Smooth muscle cell (in vitro differentiated cells): ENCODE measurements at regions not wholly inside any gene's neighbourhood (a gene's known extent, or its start where the extent isn't known, plus 50 kb on each side); places are given as distances from the start of the nearest gene placed in this dataset.
A peak's percentile ranks its signal among the peaks of the same experiment; 100 is the strongest.

Source experiments
- DNase-seq: peaks from one replicate; lab custom pipeline; 2025; ENCODE audit not compliant: unreplicated experiment; lab: John Stamatoyannopoulos, UW
- H2AFZ ChIP-seq: fragments of 200-600 bp; sonication (generic); 2 replicates; pipeline ENCODE4 v1.6.0; 2016; ENCODE audit warnings: antibody characterized with exemption, low read depth, mild to moderate bottlenecking
- H3F3A ChIP-seq: fragments of 200-600 bp; sonication (generic); 2 replicates; pipeline ENCODE4 v1.6.0; 2017; ENCODE audit warnings: antibody characterized with exemption, low read depth
- H3K27ac ChIP-seq: fragments of 200-600 bp; sonication (generic); 2 replicates; pipeline ENCODE4 v1.5.1; 2016; ENCODE audit warnings: low read depth, mild to moderate bottlenecking
- H3K27me3 ChIP-seq: fragments of 200-600 bp; sonication (generic); 2 replicates; pipeline ENCODE4 v1.6.1; 2016; ENCODE audit warnings: low read depth, mild to moderate bottlenecking
- H3K36me3 ChIP-seq: fragments of 200-600 bp; sonication (generic); 2 replicates; pipeline ENCODE4 v1.5.1; 2016; ENCODE audit warnings: low read depth
- H3K4me1 ChIP-seq: fragments of 200-600 bp; sonication (generic); 2 replicates; pipeline ENCODE4 v1.5.1; 2016; ENCODE audit warnings: low read depth
- H3K4me2 ChIP-seq: fragments of 200-600 bp; sonication (generic); 2 replicates; pipeline ENCODE4 v1.6.0; 2016; ENCODE audit warnings: mild to moderate bottlenecking
- H3K4me3 ChIP-seq: fragments of 200-600 bp; sonication (generic); 2 replicates; pipeline ENCODE4 v1.5.1; 2016; ENCODE audit warnings: mild to moderate bottlenecking
- H3K79me2 ChIP-seq: fragments of 200-600 bp; sonication (generic); 2 replicates; pipeline ENCODE4 v1.6.0; 2016; ENCODE audit warnings: low read depth, mild to moderate bottlenecking
- H3K9ac ChIP-seq: fragments of 200-600 bp; sonication (generic); 2 replicates; pipeline ENCODE4 v1.6.0; 2016; ENCODE audit warnings: low read depth
- H3K9me3 ChIP-seq: fragments of 200-600 bp; sonication (generic); replicated peaks from 2 replicates; pipeline ENCODE4 v1.5.1; 2016; ENCODE audit warnings: low read depth
- H4K20me1 ChIP-seq: fragments of 200-600 bp; sonication (generic); 2 replicates; pipeline ENCODE4 v1.6.0; 2016; ENCODE audit warnings: low read depth
- CTCF ChIP-seq: fragments of 200-600 bp; sonication (generic); IDR thresholded peaks from 2 replicates; pipeline ENCODE4 v1.5.1; 2017; ENCODE audit warnings: borderline replicate concordance, mild to moderate bottlenecking, antibody characterized with exemption; ENCODE audit not compliant: insufficient read depth, poor library complexity, severe bottlenecking
- whole genome bisulfite sequencing: methylation state at CpG from one replicate; pipeline ENCODE4 v1.1.7; 2016; ENCODE audit warnings: low lambda C conversion rate; 5-methylcytosine and 5-hydroxymethylcytosine counted together

- H3K27me3 ChIP-seq: peaks cover 35% of the 10 kb centered on the region
- no peaks in the 10 kb centered on the region for H3K4me1 ChIP-seq
- H3K36me3 ChIP-seq: no peaks in the 10 kb centered on the region
- TF ChIP-seq CTCF: no peak
- no peaks in the 10 kb centered on the region for H3K9me3 ChIP-seq
- no peaks in the 10 kb centered on the region for H3F3A ChIP-seq
- H3K4me2 ChIP-seq: no peak overlapping the region
- H4K20me1 ChIP-seq: no peaks in the 10 kb centered on the region
- no peak overlapping the region for H3K9ac ChIP-seq
- H3K27ac ChIP-seq: no peak overlapping the region
- no peak for DNase-seq
- H3K4me3 ChIP-seq: no peak overlapping the region
- 72% methylated on average over 16 of the region's 16 CpGs for whole genome bisulfite sequencing
- H3K79me2 ChIP-seq: no peaks in the 10 kb centered on the region
- no peak overlapping the region for H2AFZ ChIP-seq
Measured at GRCh38 chr1:30120245-30121000, 603.0 kb downstream of the MATN1 start.

DNA sequence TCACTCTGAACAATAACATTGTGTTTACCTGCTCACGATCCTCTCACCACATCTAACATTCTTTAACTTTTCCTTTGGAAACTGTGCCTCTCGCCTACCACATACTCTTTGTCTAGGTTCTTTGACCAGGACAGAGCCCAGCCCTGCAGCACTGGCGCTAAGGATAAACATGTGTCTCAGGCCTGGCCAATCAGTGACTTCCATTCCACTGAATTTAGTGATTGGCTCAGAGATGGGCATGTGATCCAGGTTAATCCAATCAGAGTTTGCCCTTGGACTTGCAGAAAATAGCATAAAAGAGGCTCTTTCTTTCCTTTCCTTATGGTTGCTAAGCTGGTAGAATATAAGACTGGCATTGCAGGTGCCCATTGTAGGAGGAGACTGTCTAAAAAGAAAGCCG is 605.7 kb downstream of the MATN1 start:
- H3K9me3 ChIP-seq: no peaks in the 10 kb centered on the region
- H3K27me3 ChIP-seq: peaks cover 23% of the 10 kb centered on the region
- 85% methylated on average over 4 of the region's 4 CpGs for WGBS
- H2AFZ ChIP-seq: no peak overlapping the region
- no peaks in the 10 kb centered on the region for H3K4me1 ChIP-seq
- no peak for DNase-seq
- no peaks in the 10 kb centered on the region for H3F3A ChIP-seq
- no peaks in the 10 kb centered on the region for H3K36me3 ChIP-seq
- no peaks in the 10 kb centered on the region for H4K20me1 ChIP-seq
- no peak for TF ChIP-seq CTCF
- no peaks in the 10 kb centered on the region for H3K79me2 ChIP-seq
- no peak overlapping the region for H3K4me3 ChIP-seq
- H3K9ac ChIP-seq: no peak overlapping the region
- H3K27ac ChIP-seq: no peak overlapping the region
- H3K4me2 ChIP-seq: no peak overlapping the region

DNA sequence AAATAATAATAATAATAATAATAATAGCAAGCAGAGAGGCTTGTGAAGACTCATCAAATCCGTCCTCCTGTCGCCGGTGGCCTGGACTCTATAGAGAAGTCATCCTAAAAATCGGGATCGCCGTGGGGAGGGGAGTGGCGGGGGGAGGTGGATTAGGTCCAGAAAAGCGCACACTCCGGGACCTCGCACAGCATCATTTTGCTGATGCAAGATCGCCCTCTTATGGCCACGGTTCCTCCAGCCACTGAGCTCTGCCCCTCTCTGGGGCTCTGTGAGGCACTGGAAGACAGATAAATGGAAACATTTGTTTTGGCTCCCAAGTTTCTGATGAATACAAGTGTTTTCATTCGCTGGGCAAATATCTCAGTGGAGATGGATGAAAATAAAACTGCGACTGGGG is 612.0 kb downstream of the MATN1 start:
- DNase-seq: no peak
- H3F3A ChIP-seq: no peaks in the 10 kb centered on the region
- no peaks in the 10 kb centered on the region for H3K4me1 ChIP-seq
- no peaks in the 10 kb centered on the region for H3K9me3 ChIP-seq
- H3K79me2 ChIP-seq: no peaks in the 10 kb centered on the region
- H3K27ac ChIP-seq: no peak overlapping the region
- TF ChIP-seq CTCF: peak; percentile 58
- WGBS: 8% methylated on average over 14 of the region's 14 CpGs
- no peak overlapping the region for H3K4me3 ChIP-seq
- no peak overlapping the region for H2AFZ ChIP-seq
- no peak overlapping the region for H3K9ac ChIP-seq
- H3K36me3 ChIP-seq: no peaks in the 10 kb centered on the region
- H3K4me2 ChIP-seq: no peak overlapping the region
- no peaks in the 10 kb centered on the region for H4K20me1 ChIP-seq
- H3K27me3 ChIP-seq: peaks cover 42% of the 10 kb centered on the region

DNA sequence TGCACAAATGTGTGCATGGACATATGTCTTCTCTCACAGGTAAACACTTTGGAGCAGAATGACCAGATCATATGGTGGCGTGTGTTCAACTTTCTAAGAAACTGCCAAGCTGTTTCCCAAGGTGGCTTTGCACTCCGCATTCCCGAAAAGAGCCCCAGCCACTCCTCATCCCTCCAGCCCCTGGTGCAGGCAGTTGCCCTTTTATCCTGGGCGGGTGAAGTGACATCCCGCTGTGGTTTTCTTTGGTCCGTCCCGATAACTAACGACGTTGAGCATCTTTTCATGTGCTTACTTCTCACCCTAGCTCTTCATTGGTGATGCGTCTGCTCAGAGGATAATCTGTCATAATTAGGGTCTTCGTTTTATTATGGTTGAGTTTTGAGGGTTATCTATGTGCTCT is 612.5 kb downstream of the MATN1 start:
- no peaks in the 10 kb centered on the region for H3K4me1 ChIP-seq
- H3K36me3 ChIP-seq: no peaks in the 10 kb centered on the region
- H3K9me3 ChIP-seq: no peaks in the 10 kb centered on the region
- 66% methylated on average over 11 of the region's 11 CpGs for WGBS
- no peak overlapping the region for H3K4me2 ChIP-seq
- H3F3A ChIP-seq: no peaks in the 10 kb centered on the region
- H3K79me2 ChIP-seq: no peaks in the 10 kb centered on the region
- peaks cover 48% of the 10 kb centered on the region for H3K27me3 ChIP-seq
- H3K27ac ChIP-seq: no peak overlapping the region
- TF ChIP-seq CTCF: no peak
- H2AFZ ChIP-seq: no peak overlapping the region
- DNase-seq: no peak
- no peak overlapping the region for H3K9ac ChIP-seq
- H3K4me3 ChIP-seq: no peak overlapping the region
- H4K20me1 ChIP-seq: no peaks in the 10 kb centered on the region
